HepG2 (cell line): ENCODE measurements at regions not wholly inside any gene's neighbourhood (a gene's known extent, or its start where the extent isn't known, plus 50 kb on each side); places are given as distances from the start of the nearest gene placed in this dataset.

Experiments
- ATF7-NPFF ChIP-seq: sonication (generic); formaldehyde crosslinking; IDR thresholded peaks from 2 replicates; pipeline ENCODE4 v1.8.1; 2023; ENCODE audit warnings: mild to moderate bottlenecking, low read depth, missing genetic modification reagents, moderate library complexity
- ESRRA ChIP-seq: sonication (generic); formaldehyde crosslinking; IDR thresholded peaks from 2 replicates; pipeline ENCODE4 v1.5.1; 2020; ENCODE audit warnings: mild to moderate bottlenecking, low read depth, missing genetic modification reagents
- FOXJ3 ChIP-seq: sonication (generic); formaldehyde crosslinking; IDR thresholded peaks from 2 replicates; pipeline ENCODE4 v1.4.0; 2020; ENCODE audit warnings: missing genetic modification reagents, mild to moderate bottlenecking, borderline replicate concordance
- HNRNPLL ChIP-seq: fragments of 200-400 bp; formaldehyde crosslinking; IDR thresholded peaks from 2 replicates; pipeline ENCODE4 v1.6.1; 2017; ENCODE audit warnings: mild to moderate bottlenecking, low read depth, low read length; ENCODE audit not compliant: poor library complexity, severe bottlenecking
- MZF1 ChIP-seq: sonication (generic); formaldehyde crosslinking; IDR thresholded peaks from 2 replicates; pipeline ENCODE4 v1.8.1; 2023; ENCODE audit warnings: mild to moderate bottlenecking, missing genetic modification reagents, borderline replicate concordance
- PCBP2 ChIP-seq: fragments of 200-400 bp; formaldehyde crosslinking; optimal IDR thresholded peaks from 2 replicates; pipeline ENCODE3; 2018; ENCODE audit warnings: low read length, low read depth; ENCODE audit not compliant: poor library complexity, severe bottlenecking
- PHF8 ChIP-seq: sonication (generic); formaldehyde crosslinking; IDR thresholded peaks from 2 replicates; pipeline ENCODE4 v1.5.0; 2020; ENCODE audit warnings: missing genetic modification reagents
- TEF ChIP-seq: sonication (generic); formaldehyde crosslinking; IDR thresholded peaks from 2 replicates; pipeline ENCODE4 v1.5.0; 2020; ENCODE audit warnings: missing genetic modification reagents
- ZBTB43 ChIP-seq: sonication (generic); formaldehyde crosslinking; conservative IDR thresholded peaks from 2 replicates; pipeline ENCODE4 v1.4.0; 2020; ENCODE audit warnings: missing genetic modification reagents
- ZBTB7A ChIP-seq: sonication (generic); formaldehyde crosslinking; IDR thresholded peaks from 2 replicates; pipeline ENCODE4 v1.8.0; 2022; ENCODE audit warnings: mild to moderate bottlenecking, missing genetic modification reagents
- ZNF12 ChIP-seq: sonication (generic); formaldehyde crosslinking; IDR thresholded peaks from 2 replicates; pipeline ENCODE4 v1.5.0; 2020; ENCODE audit warnings: missing genetic modification reagents
- ZNF562 ChIP-seq: sonication (generic); formaldehyde crosslinking; IDR thresholded peaks from 2 replicates; pipeline ENCODE4 v1.8.0; 2022; ENCODE audit warnings: missing genetic modification reagents, borderline replicate concordance

GRCh38 chr6:140354296-140354695 is 979.8 kb upstream of the CITED2 start:
- TF ChIP-seq ZBTB43 (CRISPR knock-in tag), result no peak
- no peak for TF ChIP-seq PCBP2
- TF ChIP-seq TEF (CRISPR knock-in tag), result no peak
- TF ChIP-seq HNRNPLL, result no peak
- no peak for TF ChIP-seq MZF1 (CRISPR knock-in tag)
- TF ChIP-seq ZNF562 (CRISPR knock-in tag), result no peak
- no peak for TF ChIP-seq ZNF12 (CRISPR knock-in tag)
- TF ChIP-seq ESRRA (CRISPR knock-in tag), result no peak
- no peak for TF ChIP-seq PHF8 (CRISPR knock-in tag)
- TF ChIP-seq ATF7-NPFF, result no peak
- no peak for TF ChIP-seq ZBTB7A (CRISPR knock-in tag)
- TF ChIP-seq FOXJ3 (CRISPR knock-in tag), result no peak
